H9 (cell line): ENCODE measurements at regions not wholly inside any gene's neighbourhood (a gene's known extent, or its start where the extent isn't known, plus 50 kb on each side); places are given as distances from the start of the nearest gene placed in this dataset.

Experiments used
- DNase-seq: peaks from one replicate; pipeline ENCODE4 v3.0.0-alpha.2; 2017
- H2AFZ ChIP-seq: one replicate; pipeline ENCODE4 v1.6.1; 2013; ENCODE audit warnings: mild to moderate bottlenecking, low read length, control low read depth, moderate library complexity
- H2AK5ac ChIP-seq: 2 replicates; pipeline ENCODE4 v1.6.1; 2013; ENCODE audit warnings: low read length, control low read depth, mixed read lengths; ENCODE audit not compliant: insufficient read length
- H2BK120ac ChIP-seq: one replicate; pipeline ENCODE4 v1.6.1; 2013; ENCODE audit warnings: low read depth, mild to moderate bottlenecking, low read length, control low read depth, inconsistent platforms; ENCODE audit not compliant: poor library complexity, severe bottlenecking
- H2BK12ac ChIP-seq: 2 replicates; pipeline ENCODE4 v1.6.1; 2013; ENCODE audit warnings: low read length, control low read depth, mixed read lengths, low read depth; ENCODE audit not compliant: insufficient read length
- H2BK15ac ChIP-seq: 2 replicates; pipeline ENCODE4 v1.6.1; 2013; ENCODE audit warnings: low read depth, low read length, control low read depth
- H2BK20ac ChIP-seq: one replicate; pipeline ENCODE4 v1.6.1; 2013; ENCODE audit warnings: low read depth, mild to moderate bottlenecking, low read length, control low read depth, inconsistent platforms; ENCODE audit not compliant: poor library complexity, severe bottlenecking
- H2BK5ac ChIP-seq: 2 replicates; pipeline ENCODE4 v1.6.1; 2013; ENCODE audit warnings: low read length, control low read depth, mixed read lengths; ENCODE audit not compliant: insufficient read length
- H3K14ac ChIP-seq: 2 replicates; pipeline ENCODE4 v1.6.1; 2013; ENCODE audit warnings: low read length, control low read depth; ENCODE audit not compliant: insufficient read depth
- H3K18ac ChIP-seq: 2 replicates; pipeline ENCODE4 v1.6.1; 2013; ENCODE audit warnings: low read depth, mild to moderate bottlenecking, mixed read lengths, low read length, control low read depth; ENCODE audit not compliant: insufficient read length
- H3K23ac ChIP-seq: 2 replicates; pipeline ENCODE4 v1.6.1; 2013; ENCODE audit warnings: low read length, control low read depth, mixed read lengths, low read depth; ENCODE audit not compliant: insufficient read length
- H3K23me2 ChIP-seq: 2 replicates; pipeline ENCODE4 v1.6.1; 2013; ENCODE audit warnings: low read depth, mild to moderate bottlenecking, mixed read lengths, low read length, control low read depth; ENCODE audit not compliant: insufficient read length, poor library complexity, severe bottlenecking
- H3K27ac ChIP-seq: 2 replicates; pipeline ENCODE4 v1.5.1; 2013; ENCODE audit warnings: low read length, control low read depth, mixed read lengths, low read depth; ENCODE audit not compliant: insufficient read length
- H3K27me3 ChIP-seq: 2 replicates; pipeline ENCODE4 v1.6.1; 2013; ENCODE audit warnings: low read length, control low read depth, inconsistent platforms; ENCODE audit not compliant: insufficient read depth
- H3K4ac ChIP-seq: 2 replicates; pipeline ENCODE4 v1.6.1; 2013; ENCODE audit warnings: low read depth, mild to moderate bottlenecking, control low read depth, inconsistent platforms, low read length, moderate library complexity
- H3K4me1 ChIP-seq: 2 replicates; pipeline ENCODE4 v1.6.1; 2013; ENCODE audit warnings: low read length, control low read depth, inconsistent platforms; ENCODE audit not compliant: insufficient read depth
- H3K4me2 ChIP-seq: 2 replicates; pipeline ENCODE4 v1.6.1; 2013; ENCODE audit warnings: low read length, control low read depth, mixed read lengths; ENCODE audit not compliant: insufficient read length, insufficient read depth
- H3K56ac ChIP-seq: 2 replicates; pipeline ENCODE4 v1.6.1; 2013; ENCODE audit warnings: low read depth, mild to moderate bottlenecking, mixed read lengths, low read length, control low read depth; ENCODE audit not compliant: insufficient read length
- H3K79me1 ChIP-seq: 2 replicates; pipeline ENCODE4 v1.6.1; 2013; ENCODE audit warnings: low read depth, mild to moderate bottlenecking, moderate library complexity, low read length, control low read depth, inconsistent platforms; ENCODE audit not compliant: insufficient read depth, poor library complexity, severe bottlenecking
- H3K79me2 ChIP-seq: 2 replicates; pipeline ENCODE4 v1.6.1; 2013; ENCODE audit warnings: low read length, control low read depth, inconsistent platforms; ENCODE audit not compliant: insufficient read depth
- H3K9ac ChIP-seq: 2 replicates; pipeline ENCODE4 v1.6.1; 2013; ENCODE audit warnings: low read length, control low read depth, mixed read lengths; ENCODE audit not compliant: insufficient read length; ENCODE audit errors: extremely low read depth
- H3K9me3 ChIP-seq: one replicate; pipeline ENCODE4 v1.6.1; 2013; ENCODE audit warnings: low read depth, low read length, inconsistent platforms; ENCODE audit not compliant: control insufficient read depth
- H3T11ph ChIP-seq: one replicate; pipeline ENCODE4 v1.6.1; 2013; ENCODE audit warnings: mild to moderate bottlenecking, low read length, control low read depth, inconsistent platforms
- H4K20me1 ChIP-seq: one replicate; pipeline ENCODE4 v1.6.1; 2013; ENCODE audit not compliant: control insufficient read depth, insufficient read length, insufficient read depth
- H4K5ac ChIP-seq: 2 replicates; pipeline ENCODE4 v1.6.1; 2013; ENCODE audit warnings: low read depth, mild to moderate bottlenecking, mixed read lengths, low read length, control low read depth; ENCODE audit not compliant: insufficient read length
- H4K8ac ChIP-seq: replicated peaks from 2 replicates; pipeline ENCODE4 v1.6.1; 2013; ENCODE audit warnings: low read length, control low read depth, mixed read lengths, low read depth; ENCODE audit not compliant: insufficient read length
- H4K91ac ChIP-seq: 2 replicates; pipeline ENCODE4 v1.6.1; 2013; ENCODE audit warnings: low read depth, mild to moderate bottlenecking, moderate library complexity, mixed read lengths, low read length, control low read depth; ENCODE audit not compliant: insufficient read length
- H3K27ac Mint-ChIP-seq, 3 experiments: 2 replicates in 2 of 3; 3 replicates in 1 of 3; pipeline ENCODE4 v1.8.0; 2020 to 2021; ENCODE audit warnings: mixed read lengths in 3 of 3, mild to moderate bottlenecking in 1 of 3, moderate library complexity in 1 of 3
- H3K27me3 Mint-ChIP-seq: 2 replicates; pipeline ENCODE4 v1.8.0; 2021; ENCODE audit warnings: low read depth, mild to moderate bottlenecking, moderate library complexity, mixed read lengths
- H3K36me3 Mint-ChIP-seq, 3 experiments: 2 replicates in 2 of 3; 3 replicates in 1 of 3; pipeline ENCODE4 v1.8.0; 2020 to 2021; ENCODE audit warnings: low read depth in 3 of 3, mixed read lengths in 3 of 3; ENCODE audit not compliant: insufficient read depth in 1 of 3
- H3K4me1 Mint-ChIP-seq, 2 experiments: 2 replicates each; pipeline ENCODE4 v1.8.0; 2020; ENCODE audit warnings: mixed read lengths in 2 of 2
- H3K4me3 Mint-ChIP-seq, 2 experiments: 2 replicates in 1 of 2; 3 replicates in 1 of 2; pipeline ENCODE4 v1.8.0; 2020 to 2021; ENCODE audit warnings: mild to moderate bottlenecking in 2 of 2, mixed read lengths in 2 of 2, moderate library complexity in 1 of 2
- H3K9me3 Mint-ChIP-seq, 2 experiments: 2 replicates in 1 of 2; 3 replicates in 1 of 2; pipeline ENCODE4 v1.8.0; 2020; ENCODE audit warnings: mild to moderate bottlenecking in 2 of 2, mixed read lengths in 2 of 2, moderate library complexity in 1 of 2
- CTCF ChIP-seq: fragments of 200-600 bp; sonication (generic); conservative IDR thresholded peaks from 3 replicates; pipeline ENCODE4 v1.8.0; 2021; ENCODE audit warnings: antibody characterized with exemption, mild to moderate bottlenecking
- WGBS: extraction: QIAGEN DNeasy Blood & Tissue Kit; methylation state at CpG from one replicate; pipeline ENCODE4 v1.1.7; 2013; ENCODE audit warnings: missing lambda C conversion rate, low lambda C conversion rate, mixed read lengths; ENCODE audit not compliant: insufficient read length; ENCODE audit errors: extremely low coverage; 5-methylcytosine and 5-hydroxymethylcytosine counted together

GRCh38 chr5:125070961-125071360, 324.5 kb upstream of the ZNF608 start:
- Mint-ChIP-seq H3K4me1 (peaks cover 3 to 4% of the 10 kb centered on the region in 2 experiments; a peak in 2 of 4 replicates), H3K27me3 (no peaks in the 10 kb centered on the region), H3K4me3 (no peak overlapping the region), H3K27ac (no peak overlapping the region), H3K9me3 (peaks cover 38 to 39% of the 10 kb centered on the region in 2 experiments), H3K36me3 (peaks cover 19 to 60% (median 22%) of the 10 kb centered on the region in 3 experiments)
- H2BK15ac ChIP-seq = no peak overlapping the region
- no peaks in the 10 kb centered on the region for H3K23me2 ChIP-seq
- no peaks in the 10 kb centered on the region for H3K9me3 ChIP-seq
- no peak for DNase-seq
- H3K23ac ChIP-seq = no peak overlapping the region
- no CpG with 5 or more reads among the region's 3 CpGs for WGBS
- no peak overlapping the region for H3K56ac ChIP-seq
- no peak overlapping the region for H2BK12ac ChIP-seq
- no peak overlapping the region for H3K18ac ChIP-seq
- no peak overlapping the region for H4K91ac ChIP-seq
- H4K20me1 ChIP-seq = no peaks in the 10 kb centered on the region
- H3K79me1 ChIP-seq = no peaks in the 10 kb centered on the region
- no peak overlapping the region for H3K14ac ChIP-seq
- no peak overlapping the region for H3T11ph ChIP-seq
- H3K4ac ChIP-seq = no peak overlapping the region
- H2BK20ac ChIP-seq = no peak overlapping the region
- no peak overlapping the region for H4K8ac ChIP-seq
- H2AFZ ChIP-seq = no peak overlapping the region
- H3K27ac ChIP-seq = no peak overlapping the region
- H2BK5ac ChIP-seq = no peak overlapping the region
- no peaks in the 10 kb centered on the region for H3K79me2 ChIP-seq
- no peaks in the 10 kb centered on the region for H3K27me3 ChIP-seq
- H3K9ac ChIP-seq = no peak overlapping the region
- no peak overlapping the region for H3K4me2 ChIP-seq
- TF ChIP-seq CTCF = no peak
- no peaks in the 10 kb centered on the region for H3K4me1 ChIP-seq
- H4K5ac ChIP-seq = no peak overlapping the region
- no peak overlapping the region for H2AK5ac ChIP-seq
- H2BK120ac ChIP-seq = no peak overlapping the region
